NCI-H226 (cell line): ENCODE measurements at regions not wholly inside any gene's neighbourhood (a gene's known extent, or its start where the extent isn't known, plus 50 kb on each side); places are given as distances from the start of the nearest gene placed in this dataset.
A peak's percentile ranks its signal among the peaks of the same experiment; 100 is the strongest.
"Not testable (repeated sequence)": the region's sequence is repeated elsewhere in the genome, so short reads cannot be mapped to it uniquely, and the experiment has no call there.

ENCODE experiments used
- DNase-seq: peaks from one replicate; pipeline ENCODE4 v3.0.0-alpha.2; 2015

DNA sequence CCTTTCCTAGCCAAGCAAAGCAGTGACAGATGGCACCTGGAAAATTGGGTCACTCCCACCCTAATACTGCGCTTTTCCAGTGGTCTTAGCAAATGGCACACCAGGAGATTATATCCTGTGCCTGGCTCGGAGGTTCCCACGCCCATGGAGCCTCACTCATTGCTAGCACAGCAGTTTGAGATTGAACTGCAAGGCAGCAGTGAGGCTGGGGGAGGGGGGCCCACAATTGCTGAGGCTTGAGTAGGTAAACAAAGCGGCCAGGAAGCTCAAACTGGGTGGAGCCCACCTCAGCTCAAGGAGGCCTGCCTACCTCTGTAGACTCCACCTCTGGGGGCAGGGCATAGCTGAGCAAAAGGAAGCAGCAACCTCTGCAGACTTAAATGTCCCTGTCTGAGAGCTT, 635.0 kb downstream of the C12orf50 start:
- not testable (repeated sequence) for DNase-seq

DNA sequence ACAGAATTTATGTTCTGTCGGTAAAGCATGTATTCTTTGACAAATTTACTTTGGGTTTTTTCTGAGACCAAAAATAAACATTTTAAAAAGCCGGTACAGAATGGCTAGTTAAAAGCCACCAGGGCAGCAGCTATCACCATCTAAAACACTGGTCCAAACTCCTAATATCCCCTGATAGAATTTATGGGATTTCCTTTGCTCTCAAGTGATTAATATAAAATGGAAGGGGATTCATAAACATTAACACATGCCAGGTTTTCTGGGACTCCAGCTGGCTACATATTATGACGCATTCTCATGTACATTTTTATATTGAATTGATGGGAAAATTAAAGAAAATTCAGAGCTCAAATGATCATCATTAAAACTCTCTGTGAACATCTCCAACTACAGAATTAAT, 640.8 kb downstream of the C12orf50 start:
- DNase-seq, result no peak

DNA sequence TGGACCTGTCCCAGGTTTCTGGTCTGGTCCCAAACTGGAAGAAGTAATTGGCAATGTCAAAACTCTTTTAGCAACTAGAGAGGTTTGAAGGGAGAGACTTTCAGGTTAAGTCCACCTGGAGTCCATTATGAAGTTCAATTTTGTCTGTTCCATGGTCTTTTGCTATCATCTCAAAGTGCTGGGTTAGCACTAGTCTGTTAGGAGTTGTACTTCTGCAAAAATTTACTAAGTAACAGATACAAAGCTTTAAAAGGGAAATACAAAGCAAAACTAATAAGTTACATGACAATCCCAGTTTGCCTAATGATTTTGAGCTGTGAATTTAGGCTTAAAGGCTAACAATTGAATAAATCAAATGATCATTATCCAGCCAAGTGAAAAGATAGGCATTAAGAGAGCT, 643.9 kb downstream of the C12orf50 start:
- DNase-seq, result no peak

DNA sequence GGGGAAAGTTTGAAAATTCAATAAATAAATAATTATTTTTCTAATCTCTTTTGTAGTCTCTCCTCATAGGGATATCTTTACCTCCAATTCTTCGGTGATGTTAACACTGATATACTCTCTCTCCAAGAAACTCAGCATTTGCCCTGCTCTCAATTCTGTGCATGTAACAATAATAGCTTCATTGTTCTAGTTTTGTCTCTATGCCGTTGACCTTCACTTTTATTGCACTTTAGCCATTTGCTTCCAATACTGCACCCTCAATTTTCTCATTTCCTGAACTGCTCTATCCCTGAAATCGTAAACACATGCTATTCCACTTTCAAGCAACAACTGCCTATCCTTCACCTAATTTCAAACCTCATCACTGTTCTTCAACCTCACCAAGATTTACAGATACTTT, 645.0 kb downstream of the C12orf50 start:
- no peak for DNase-seq

DNA sequence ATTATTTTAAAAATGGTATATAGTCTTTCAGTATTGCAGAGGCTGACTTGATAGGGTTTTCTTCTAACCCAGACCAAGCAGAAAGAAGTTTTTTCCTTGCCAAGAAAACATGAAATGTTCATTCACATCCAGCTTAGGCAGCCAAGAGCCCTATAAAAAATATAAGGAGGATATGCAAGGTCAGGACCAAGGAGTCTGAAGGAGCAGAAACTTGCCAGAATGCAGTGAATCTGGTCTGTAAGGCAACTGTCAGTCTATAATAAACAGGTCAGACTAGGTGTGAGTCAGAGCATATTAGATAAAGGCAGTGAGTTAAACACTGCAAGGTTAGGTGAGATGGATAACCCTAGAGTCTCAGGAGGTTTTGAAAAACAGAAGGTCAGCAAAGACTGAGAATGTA, 645.5 kb downstream of the C12orf50 start:
- DNase-seq, result peak; percentile 57

DNA sequence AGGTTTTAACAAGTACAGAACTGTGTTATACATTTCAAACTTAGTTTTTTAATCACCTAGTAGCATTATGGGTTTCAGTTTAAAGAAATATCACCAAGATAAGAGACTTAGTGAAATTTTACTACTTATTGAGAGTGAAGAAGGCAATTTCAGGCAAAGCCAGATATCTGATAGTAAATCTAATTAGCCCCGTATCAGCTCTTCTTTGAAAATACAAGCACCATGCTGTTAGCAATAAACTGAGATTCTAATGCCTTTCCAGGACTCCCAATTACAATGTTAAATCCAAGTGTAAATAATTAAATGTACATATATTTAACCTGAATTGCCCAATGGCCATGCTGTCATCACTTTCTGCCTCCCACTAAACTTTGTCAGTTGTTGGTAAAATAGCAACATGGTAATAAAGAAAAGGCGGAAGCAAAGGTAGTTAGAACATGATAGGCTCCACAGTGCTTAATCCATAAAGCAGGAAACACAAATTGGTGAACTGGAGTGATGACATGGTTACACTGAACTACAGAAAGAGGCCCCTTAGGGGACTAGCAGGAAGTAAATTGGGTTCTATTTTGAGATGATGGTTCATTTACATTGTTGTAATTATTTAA, 646.1 kb downstream of the C12orf50 start:
- no peak for DNase-seq

DNA sequence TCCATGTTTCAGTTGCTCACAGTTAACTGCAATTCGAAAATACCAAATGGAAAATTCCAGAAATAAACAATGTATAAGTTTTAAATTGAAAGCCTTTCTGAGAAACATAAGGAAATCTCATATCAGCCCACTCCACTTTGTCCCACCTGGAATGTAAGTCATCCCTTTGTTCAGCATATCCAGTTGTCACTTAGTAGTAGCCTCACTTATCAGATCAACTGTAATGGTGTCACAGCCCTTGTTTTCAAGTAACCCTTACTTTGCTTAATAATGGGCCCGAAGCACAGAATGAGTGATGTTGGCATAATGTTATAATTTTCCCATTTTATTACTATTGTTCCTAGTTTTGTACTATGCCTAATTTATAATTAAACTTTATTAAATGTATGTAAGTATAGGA, 646.8 kb downstream of the C12orf50 start:
- no peak for DNase-seq

DNA sequence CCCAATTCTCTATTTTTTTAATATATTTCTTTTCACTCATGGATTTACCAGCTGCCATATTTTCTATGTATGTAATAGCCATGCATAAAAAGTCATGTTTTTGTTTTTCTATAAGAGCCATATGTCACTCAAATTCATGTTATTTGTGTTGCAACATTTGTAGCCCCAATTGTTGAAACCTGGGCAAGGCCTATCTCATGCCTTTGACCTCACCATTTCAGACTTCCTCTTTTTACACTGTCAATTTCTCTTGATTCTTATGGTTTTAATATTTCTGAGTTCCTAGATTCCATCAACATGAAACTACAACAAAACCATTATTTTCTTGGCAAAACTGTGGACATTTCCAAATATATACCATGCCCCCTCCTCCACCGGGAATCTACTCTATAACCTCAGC, 647.5 kb downstream of the C12orf50 start:
- DNase-seq, result no peak

DNA sequence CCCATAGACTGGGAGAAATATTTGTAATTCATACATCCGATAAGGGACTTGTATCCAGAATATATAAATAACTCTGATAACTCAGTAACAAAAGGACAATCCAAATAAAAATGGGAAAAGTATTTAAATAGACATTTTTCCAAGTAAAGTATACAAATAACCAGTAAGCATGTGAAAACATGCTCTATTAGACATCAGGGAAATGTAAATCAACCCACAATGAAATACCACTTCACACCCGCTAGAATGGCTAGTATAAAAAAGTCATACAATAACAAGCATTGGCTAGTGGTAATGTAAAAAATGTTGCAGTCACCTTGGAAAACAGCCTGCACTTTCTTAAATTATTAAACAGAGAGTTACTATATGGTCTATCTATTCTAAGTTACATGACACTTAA, 650.7 kb downstream of the C12orf50 start:
- no peak for DNase-seq

DNA sequence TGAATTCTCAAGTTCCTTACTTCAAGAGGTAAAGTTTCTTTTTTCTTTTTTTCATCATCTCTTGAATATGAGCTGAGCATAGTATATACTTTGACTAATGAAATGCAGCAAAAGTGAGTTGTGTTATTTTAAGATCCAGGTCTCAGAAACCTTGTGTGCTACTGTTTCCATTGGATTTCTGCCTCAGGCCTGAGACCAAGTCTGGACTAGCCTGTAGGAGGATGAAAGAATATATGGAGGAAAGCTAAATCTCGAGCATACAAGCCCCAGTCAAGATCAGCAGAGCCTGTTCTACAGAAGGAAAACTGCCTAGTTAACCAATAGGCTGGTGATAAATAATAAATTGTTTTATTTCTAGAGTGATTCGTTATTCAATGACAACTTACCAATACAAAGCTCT, 652.5 kb downstream of the C12orf50 start:
- no peak for DNase-seq

DNA sequence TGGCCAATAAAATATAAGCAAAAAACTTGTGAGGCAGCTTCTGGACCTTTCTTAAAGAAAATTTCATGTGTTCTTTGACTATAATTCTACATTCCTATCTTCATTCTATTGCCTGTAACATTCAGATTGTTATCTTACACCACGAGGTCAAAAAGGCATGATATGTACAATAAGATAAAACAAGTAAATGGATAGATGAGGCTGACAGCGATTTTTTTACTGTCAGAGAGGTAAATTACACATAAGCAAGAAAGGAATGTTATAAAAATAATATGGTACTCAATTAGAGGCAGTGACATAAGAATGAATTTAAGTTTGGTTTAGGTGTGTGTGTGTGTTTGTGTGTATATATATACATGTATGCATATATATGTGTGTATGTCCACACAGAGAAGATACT, 660.0 kb downstream of the C12orf50 start:
- no peak for DNase-seq

DNA sequence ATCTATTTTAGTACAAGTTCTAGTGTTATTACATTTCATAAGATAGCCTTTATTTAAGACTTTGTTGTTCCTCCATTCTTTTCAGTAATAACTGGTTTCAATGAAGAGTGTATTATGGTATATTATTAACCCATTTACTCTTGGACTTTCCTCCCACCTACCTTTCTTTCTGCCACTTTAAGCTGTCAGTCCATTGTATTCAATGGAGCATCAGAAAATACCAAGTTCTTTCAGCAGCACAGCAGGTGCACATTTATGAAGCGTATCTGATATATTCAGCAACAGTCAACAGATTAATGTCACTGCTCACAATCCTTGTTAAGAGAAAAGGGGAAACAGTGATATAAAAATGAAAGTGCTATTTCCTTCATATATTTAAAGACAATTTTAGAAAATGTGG, 660.9 kb downstream of the C12orf50 start:
- DNase-seq, result no peak

DNA sequence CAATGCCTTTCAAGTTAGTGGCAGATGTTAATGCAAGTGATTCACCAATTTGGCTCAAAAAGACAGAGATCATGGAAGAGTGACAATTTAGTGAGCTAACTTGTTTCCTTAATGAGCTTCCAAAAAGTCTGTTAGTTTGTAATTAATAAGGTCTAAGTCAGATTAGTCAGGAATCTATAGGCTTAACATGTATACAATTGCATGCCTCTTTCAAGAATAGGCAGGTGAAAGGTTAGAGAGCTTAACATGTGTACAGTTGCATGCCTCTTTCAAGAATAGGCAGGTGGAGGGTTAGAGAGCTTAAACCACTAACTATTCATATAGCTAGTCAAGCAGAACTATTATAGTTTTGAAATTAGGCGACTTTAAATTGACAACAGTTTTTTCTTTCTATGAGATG, 663.8 kb downstream of the C12orf50 start:
- DNase-seq, result no peak

DNA sequence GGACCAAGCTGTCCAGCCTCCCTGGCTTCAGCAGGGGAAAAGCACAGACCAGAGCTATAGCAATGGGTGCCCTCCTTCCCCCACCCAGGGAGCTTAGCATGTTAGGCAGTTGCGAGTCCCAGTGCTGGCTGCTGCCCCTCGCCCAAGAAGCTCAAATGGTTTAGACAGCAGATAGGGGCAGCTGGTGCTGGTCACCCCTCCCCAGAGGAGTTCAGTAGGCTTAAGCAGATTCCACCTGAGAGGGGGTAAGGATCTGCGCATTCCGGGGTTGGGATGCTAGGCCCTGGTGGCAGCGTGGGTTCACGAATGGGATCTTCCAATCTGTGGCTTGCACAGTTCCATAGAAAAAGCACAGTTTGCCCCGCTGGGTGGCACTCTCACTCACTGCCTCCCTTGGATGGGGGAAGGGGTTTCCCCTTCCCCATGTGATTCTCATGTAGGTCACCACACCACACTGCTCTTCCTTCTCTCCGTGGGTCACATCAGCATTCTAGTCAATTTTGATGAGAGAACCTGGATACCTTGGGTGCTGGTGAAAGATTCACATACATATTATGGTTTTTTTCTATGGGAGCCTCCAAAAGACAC, 665.6 kb downstream of the C12orf50 start:
- DNase-seq, result no peak

DNA sequence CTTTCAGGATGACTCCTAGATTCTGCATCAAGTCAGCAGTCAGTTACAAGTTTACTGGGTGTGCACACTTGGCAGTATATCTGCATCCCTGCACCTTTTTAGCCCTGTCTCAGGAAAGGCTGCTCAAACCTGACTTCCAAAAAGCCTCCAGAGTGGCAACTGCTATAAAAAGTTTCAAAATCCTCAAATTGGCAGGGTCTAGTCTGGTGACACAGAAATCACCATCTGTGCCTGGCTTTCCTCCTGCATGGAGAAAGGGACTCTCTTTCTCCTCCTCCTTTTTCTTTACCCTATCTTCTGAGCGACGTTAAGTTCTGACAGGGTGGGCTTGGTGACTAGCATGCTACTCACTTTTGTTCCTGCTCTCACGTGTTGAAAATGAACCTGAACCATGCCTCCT, 679.5 kb downstream of the C12orf50 start:
- DNase-seq, result no peak

DNA sequence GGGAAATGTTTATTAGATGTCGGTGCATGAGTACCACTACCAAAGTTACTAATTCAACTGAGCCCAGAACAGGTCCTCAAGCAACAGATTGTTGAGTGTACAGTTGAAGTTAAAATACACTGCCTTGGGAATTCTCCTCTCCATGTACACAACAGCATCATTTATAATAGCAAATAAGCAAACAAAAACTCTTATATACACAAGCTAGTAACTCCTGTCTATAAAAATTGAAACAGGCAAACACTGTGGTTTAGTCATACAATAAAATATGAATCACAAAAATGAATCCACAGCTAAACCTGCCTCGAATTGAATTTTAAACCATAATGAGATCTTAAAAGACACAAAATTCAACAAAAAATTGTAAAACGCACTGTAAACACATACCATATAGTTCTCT, 681.1 kb downstream of the C12orf50 start:
- DNase-seq, result no peak

DNA sequence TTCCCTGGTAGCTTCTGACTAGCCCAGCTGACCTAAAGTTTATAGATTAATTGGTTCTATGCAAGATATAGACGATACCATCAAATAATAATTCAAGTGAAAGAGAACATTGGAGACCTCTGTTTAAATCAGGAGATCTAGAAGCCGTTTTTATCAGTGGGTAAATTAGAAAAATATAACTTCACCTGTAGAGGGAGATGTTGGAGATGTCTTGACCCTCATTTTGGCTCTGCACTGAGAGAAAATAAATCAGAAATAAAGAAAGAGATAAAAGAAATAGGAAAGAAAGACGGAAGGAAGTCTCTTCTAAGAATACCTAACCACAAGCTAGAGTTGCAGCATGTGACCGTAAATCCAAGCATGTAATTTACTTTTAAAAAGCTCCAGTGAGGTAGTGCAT, 684.5 kb downstream of the C12orf50 start:
- DNase-seq, result no peak

DNA sequence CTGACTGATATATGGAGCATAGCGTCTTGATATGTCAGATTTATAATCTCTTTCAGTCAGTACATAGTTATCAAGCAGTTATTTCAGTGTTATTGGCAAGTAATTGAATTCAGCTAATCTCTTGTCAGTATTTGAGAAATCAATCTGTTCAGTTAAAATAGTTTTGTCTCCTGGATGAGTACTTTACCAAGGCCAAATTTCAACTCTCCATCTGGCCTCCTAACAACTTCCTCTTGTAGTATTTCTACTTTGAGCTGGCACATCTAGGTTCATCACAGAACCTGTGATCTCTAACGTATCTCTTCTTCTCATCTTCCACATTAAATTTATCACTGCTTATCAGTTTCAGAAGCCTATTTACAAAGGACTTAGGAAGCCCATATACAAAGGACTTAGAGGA, 690.5 kb downstream of the C12orf50 start:
- DNase-seq, result no peak

DNA sequence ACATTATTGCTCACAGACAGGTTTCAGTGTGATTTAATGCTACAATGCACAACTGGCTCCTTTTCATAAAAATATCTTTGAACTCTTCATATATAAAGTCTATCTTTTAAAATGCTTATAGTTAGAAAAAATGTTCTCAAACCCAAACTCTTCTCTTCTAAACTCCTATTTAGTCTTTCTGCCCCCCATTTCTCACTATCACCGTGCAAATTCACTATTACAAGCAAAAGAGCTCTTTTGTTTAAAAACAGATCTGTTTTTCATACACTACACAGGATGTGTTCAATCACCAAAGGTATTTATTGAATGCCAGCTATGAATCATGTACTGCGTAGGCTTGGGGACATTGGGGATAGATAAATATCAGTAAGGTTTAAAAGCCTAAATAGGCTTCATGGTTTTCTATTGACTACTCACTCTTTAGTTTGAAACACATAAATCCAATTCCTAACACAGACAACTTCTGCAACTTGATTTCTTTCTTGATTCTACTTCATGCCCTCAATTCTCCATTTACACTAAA, 692.3 kb downstream of the C12orf50 start:
- no peak for DNase-seq

DNA sequence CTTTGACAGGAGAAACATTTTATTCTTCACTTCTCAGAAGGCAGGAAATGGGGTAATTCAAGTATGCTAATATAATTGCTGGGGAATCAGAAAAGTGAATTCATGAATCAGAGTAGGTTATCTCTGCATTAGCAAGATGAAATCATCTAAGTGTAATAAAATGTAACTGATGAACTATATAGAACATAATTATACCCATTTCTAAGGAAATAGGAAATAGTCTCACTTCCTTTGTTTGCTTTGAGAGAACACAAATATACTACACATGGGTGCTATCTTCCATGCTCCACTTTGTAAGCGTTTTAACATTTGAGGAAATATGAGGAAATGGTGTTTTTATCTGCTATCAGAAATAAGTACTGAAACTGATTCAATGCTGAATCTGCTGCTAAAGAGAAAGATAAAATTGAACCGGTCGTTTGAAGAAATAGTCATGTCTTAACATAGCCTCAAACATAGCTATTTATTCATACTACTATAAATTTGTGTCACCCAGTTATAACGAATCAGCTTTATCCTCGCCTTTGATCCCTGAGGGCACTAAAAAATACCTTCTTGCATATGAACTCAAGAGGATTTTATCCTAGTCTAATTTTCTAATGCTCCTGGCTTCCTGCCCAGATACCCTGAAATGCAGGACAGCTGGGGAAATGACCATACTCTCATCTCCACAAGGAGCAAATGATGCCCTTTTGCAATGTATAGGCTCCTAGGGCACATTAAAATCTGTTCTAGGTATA, 696.0 kb downstream of the C12orf50 start:
- DNase-seq, result peak; percentile 14

DNA sequence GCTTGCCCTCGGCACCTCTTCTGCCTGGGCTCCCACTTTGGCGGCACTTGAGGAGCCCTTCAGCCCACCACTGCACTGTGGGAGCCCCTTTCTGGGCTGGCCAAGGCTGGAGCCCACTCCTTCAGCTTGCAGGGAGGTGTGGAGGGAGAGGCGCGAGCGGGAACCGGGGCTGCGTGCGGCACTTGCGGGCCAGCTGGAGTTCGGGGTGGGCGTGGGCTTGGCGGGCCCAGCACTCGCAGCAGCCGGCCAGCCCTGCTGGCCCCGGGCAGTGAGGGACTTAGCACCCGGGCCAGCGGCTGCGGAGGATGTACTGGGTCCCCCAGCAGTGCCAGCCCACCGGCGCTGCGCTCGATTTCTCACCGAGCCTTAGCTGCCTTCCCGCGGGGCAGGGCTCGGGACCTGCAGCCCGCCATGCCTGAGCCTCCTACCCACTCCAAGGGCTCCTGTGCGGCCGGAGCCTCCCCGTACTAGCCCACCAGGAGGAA, 699.1 kb downstream of the C12orf50 start:
- not testable (repeated sequence) for DNase-seq

DNA sequence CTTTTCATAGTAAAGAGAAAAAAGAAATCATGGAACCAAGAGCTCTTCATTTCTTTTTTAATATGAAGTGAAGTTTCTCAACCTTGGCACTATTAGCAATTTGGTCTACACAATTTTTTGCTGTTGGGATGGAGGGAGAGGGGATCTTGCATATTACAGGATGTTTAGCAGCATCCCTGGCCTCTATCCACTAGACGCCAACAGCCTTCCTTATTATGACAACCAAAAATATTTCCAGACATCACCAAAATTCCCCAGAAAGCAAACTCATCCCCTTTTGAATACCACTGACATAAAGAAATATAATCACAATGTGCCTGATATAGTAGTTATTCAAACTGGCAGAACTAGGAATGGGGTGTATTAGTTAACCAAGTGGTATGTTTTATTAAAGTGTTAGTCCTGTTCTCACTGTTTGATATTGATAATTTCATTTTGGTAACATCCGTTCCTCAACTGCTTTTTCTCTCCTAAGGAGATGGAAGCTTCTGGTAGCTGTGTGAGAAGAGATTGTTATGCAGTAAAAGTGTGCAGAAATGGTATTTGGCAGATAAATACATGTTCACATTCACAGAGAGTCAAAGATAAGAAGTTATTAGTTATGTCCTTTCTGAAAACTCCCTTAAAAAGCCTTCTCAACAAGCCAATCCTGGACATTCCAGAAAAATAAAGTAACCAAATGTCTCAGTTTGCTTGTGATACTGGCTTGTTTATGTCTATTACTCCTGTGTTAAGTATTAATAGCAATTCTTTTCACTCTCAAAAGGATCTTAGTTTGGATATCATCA, 699.9 kb downstream of the C12orf50 start:
- DNase-seq, result no peak

DNA sequence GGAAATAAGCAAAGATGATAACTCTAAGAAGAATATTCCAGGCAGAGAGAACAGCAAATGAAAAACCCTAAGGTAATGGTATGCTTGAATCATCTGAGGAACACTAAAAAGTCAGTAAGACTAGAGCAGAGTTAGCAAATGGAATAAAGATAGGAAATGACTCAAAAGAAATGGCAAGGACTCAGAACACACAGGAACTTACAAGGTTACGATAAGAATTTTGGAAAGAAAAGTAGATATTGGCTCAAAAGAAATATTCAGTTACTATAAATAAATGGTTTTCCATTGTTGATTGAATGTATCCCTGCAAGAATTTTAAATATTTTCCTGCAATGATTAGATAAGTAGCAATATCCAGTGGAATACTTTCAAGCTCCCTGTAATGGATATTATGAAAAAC, 705.8 kb downstream of the C12orf50 start:
- DNase-seq, result peak; percentile 77
